Trophoblast cell (in vitro differentiated cells and primary cell): ENCODE measurements at regions not wholly inside any gene's neighbourhood (a gene's known extent, or its start where the extent isn't known, plus 50 kb on each side); places are given as distances from the start of the nearest gene placed in this dataset.

Source experiments
- DNase-seq, 2 donors: peaks; one replicate each; pipeline ENCODE4 v3.0.0-alpha.2; 2016
- H2AFZ ChIP-seq: 2 replicates; pipeline ENCODE4 v1.6.1; 2013; ENCODE audit warnings: low read length, moderate library complexity, mild to moderate bottlenecking; ENCODE audit not compliant: insufficient read depth, poor library complexity
- H2AK5ac ChIP-seq: 2 replicates; pipeline ENCODE4 v1.6.1; 2013; ENCODE audit warnings: mild to moderate bottlenecking, low read length
- H2BK120ac ChIP-seq: 2 replicates; pipeline ENCODE4 v1.6.1; 2013; ENCODE audit warnings: low read length, mild to moderate bottlenecking, moderate library complexity; ENCODE audit not compliant: insufficient read depth, poor library complexity
- H2BK12ac ChIP-seq: 2 replicates; pipeline ENCODE4 v1.6.1; 2013; ENCODE audit warnings: mild to moderate bottlenecking, low read length, moderate library complexity
- H2BK5ac ChIP-seq: 2 replicates; pipeline ENCODE4 v1.6.1; 2013; ENCODE audit warnings: low read length, low read depth, moderate library complexity, mild to moderate bottlenecking; ENCODE audit not compliant: poor library complexity
- H3K14ac ChIP-seq: 2 replicates; pipeline ENCODE4 v1.6.1; 2013; ENCODE audit warnings: mild to moderate bottlenecking, low read length
- H3K18ac ChIP-seq: 2 replicates; pipeline ENCODE4 v1.6.1; 2013; ENCODE audit warnings: mild to moderate bottlenecking, low read length
- H3K23ac ChIP-seq: 2 replicates; pipeline ENCODE4 v1.6.1; 2013; ENCODE audit warnings: low read length
- H3K27ac ChIP-seq: 2 replicates; pipeline ENCODE4 v1.5.1; 2013; ENCODE audit warnings: low read depth, mild to moderate bottlenecking, inconsistent platforms, low read length, moderate library complexity
- H3K27me3 ChIP-seq: 2 replicates; pipeline ENCODE4 v1.6.1; 2013; ENCODE audit warnings: inconsistent platforms, mild to moderate bottlenecking, low read length, moderate library complexity; ENCODE audit not compliant: insufficient read depth
- H3K36me3 ChIP-seq, 2 experiments: 1 replicate in 1 of 2; 2 replicates in 1 of 2; pipeline ENCODE4 v1.6.1; 2013; ENCODE audit warnings: low read length in 2 of 2, mild to moderate bottlenecking in 2 of 2, moderate library complexity in 1 of 2; ENCODE audit not compliant: insufficient read depth in 2 of 2, control insufficient read depth in 1 of 2
- H3K4ac ChIP-seq: 2 replicates; pipeline ENCODE4 v1.6.1; 2013; ENCODE audit warnings: low read depth, mild to moderate bottlenecking, low read length, moderate library complexity
- H3K4me1 ChIP-seq, 2 experiments: 1 replicate in 1 of 2; 2 replicates in 1 of 2; pipeline ENCODE4 v1.6.1; 2013; ENCODE audit warnings: low read length in 2 of 2, mild to moderate bottlenecking in 2 of 2, moderate library complexity in 1 of 2; ENCODE audit not compliant: insufficient read depth in 2 of 2, control insufficient read depth in 1 of 2
- H3K4me2 ChIP-seq: 2 replicates; pipeline ENCODE4 v1.6.1; 2013; ENCODE audit warnings: inconsistent platforms, mild to moderate bottlenecking, low read length, moderate library complexity
- H3K4me3 ChIP-seq: 2 replicates; pipeline ENCODE4 v1.5.1; 2013; ENCODE audit warnings: mild to moderate bottlenecking, low read depth, low read length, inconsistent platforms
- H3K79me1 ChIP-seq: one replicate; pipeline ENCODE4 v1.6.1; 2013; ENCODE audit warnings: low read length
- H3K79me2 ChIP-seq: 2 replicates; pipeline ENCODE4 v1.6.1; 2013; ENCODE audit warnings: low read length, mild to moderate bottlenecking; ENCODE audit not compliant: control insufficient read depth, insufficient read depth, poor library complexity
- H3K9ac ChIP-seq: 2 replicates; pipeline ENCODE4 v1.6.1; 2013; ENCODE audit warnings: mild to moderate bottlenecking, low read length
- H3K9me3 ChIP-seq: 2 replicates; pipeline ENCODE4 v1.6.1; 2013; ENCODE audit warnings: low read depth, mild to moderate bottlenecking, control low read depth, inconsistent platforms, low read length; ENCODE audit not compliant: insufficient read depth
- H4K12ac ChIP-seq: 2 replicates; pipeline ENCODE4 v1.6.1; 2013; ENCODE audit warnings: low read depth, mild to moderate bottlenecking, low read length, moderate library complexity
- H4K8ac ChIP-seq: 2 replicates; pipeline ENCODE4 v1.6.1; 2013; ENCODE audit warnings: low read depth, mild to moderate bottlenecking, low read length, moderate library complexity
- H4K91ac ChIP-seq: one replicate; pipeline ENCODE4 v1.6.1; 2013; ENCODE audit warnings: low read depth, mild to moderate bottlenecking, low read length, moderate library complexity
- WGBS: extraction: QIAGEN DNeasy Blood & Tissue Kit; methylation state at CpG from one replicate; pipeline ENCODE4 v1.1.7; 2013; ENCODE audit warnings: missing lambda C conversion rate; ENCODE audit not compliant: insufficient read length, insufficient coverage; ENCODE audit errors: extremely low coverage; 5-methylcytosine and 5-hydroxymethylcytosine counted together

DNA sequence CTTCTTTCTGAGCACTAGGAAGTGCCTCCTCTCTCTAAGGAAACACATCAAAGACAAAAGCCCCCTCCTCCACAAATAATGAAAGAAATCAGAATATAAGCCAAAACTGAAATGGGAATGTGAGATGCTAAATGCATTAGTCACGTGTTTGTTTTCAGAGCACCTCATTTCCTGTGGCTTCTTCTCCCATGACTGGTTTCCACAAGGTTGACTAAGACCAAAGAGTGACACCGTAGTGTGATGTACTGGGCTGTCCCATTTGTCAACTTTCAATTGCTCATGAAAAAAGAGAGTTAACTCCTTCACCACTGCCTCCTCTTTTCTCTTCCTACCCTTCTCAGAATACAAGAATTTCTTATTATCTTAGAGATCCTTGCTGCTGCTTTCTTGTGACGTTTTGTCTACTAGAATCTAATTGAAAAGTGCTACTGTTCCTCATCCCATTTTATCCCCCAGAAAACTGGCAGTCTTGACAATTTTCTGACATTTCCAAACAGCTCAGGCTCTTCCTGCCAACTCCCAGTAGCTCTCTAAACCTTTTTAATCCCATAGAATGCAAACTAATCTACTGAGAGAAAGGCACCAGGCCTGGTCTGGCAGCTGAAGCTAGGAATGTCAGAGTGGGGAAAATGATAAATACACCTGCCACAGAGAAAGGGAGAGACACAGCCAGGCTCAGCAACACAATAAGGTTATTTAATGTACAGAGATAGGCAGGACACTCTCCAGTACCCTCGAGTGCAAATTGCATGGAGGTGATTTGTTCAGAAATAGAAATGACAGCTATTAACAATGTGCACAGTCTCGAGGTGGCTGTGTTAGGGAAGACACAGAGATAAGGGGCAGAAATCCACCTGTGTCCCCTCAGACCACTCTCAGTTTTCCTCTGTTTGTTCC, 671.7 kb upstream of the NRSN1 start:
- Histone ChIP-seq H3K4me1 (no peaks in the 10 kb centered on the region), H3K14ac (no peak overlapping the region), H3K4me2 (no peak overlapping the region), H4K12ac (no peak overlapping the region), H2AFZ (no peak overlapping the region), H3K4ac (no peak overlapping the region), H4K91ac (no peak overlapping the region), H3K18ac (no peak overlapping the region), H3K4me3 (no peak overlapping the region), H2AK5ac (no peak overlapping the region), H4K8ac (no peak overlapping the region), H3K9me3 (no peaks in the 10 kb centered on the region), H3K27me3 (no peaks in the 10 kb centered on the region), H2BK12ac (no peak overlapping the region), H3K79me1 (no peaks in the 10 kb centered on the region), H3K23ac (no peak overlapping the region), H2BK5ac (no peak overlapping the region), H3K79me2 (no peaks in the 10 kb centered on the region), H3K36me3 (no peaks in the 10 kb centered on the region), H3K27ac (no peak overlapping the region), H2BK120ac (no peak overlapping the region), H3K9ac (no peak overlapping the region)
- no peak for DNase-seq
- no CpG with 5 or more reads among the region's 5 CpGs for WGBS

DNA sequence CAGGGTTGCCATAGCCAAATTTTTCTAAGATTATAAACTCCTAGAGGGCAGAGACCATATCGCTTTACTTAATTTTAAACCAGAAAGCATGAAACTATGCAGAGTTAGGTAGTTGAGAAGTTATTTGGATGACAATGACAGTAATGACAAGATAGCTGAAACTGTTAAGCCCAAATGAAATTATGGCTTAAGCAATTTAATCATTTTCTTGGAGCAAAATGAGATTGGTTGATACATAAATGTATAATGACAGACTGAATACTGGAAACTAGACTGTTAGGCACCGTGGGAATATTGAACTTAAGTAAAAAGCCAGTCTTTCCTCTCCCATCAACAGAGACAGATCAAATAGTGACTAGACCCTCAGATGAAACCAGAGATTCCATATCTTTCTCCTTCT, 670.3 kb upstream of the NRSN1 start:
- no peak for DNase-seq
- H3K27me3 ChIP-seq, result no peaks in the 10 kb centered on the region
- H2BK12ac ChIP-seq, result no peak overlapping the region
- no peak overlapping the region for H4K12ac ChIP-seq
- H4K91ac ChIP-seq, result no peak overlapping the region
- H3K4me2 ChIP-seq, result no peak overlapping the region
- no peaks in the 10 kb centered on the region for H3K36me3 ChIP-seq
- H3K4me3 ChIP-seq, result no peak overlapping the region
- no peak overlapping the region for H3K14ac ChIP-seq
- H2AFZ ChIP-seq, result no peak overlapping the region
- no peaks in the 10 kb centered on the region for H3K9me3 ChIP-seq
- H3K18ac ChIP-seq, result no peak overlapping the region
- no peak overlapping the region for H2BK120ac ChIP-seq
- no peaks in the 10 kb centered on the region for H3K79me2 ChIP-seq
- no peaks in the 10 kb centered on the region for H3K79me1 ChIP-seq
- no peak overlapping the region for H2AK5ac ChIP-seq
- no peak overlapping the region for H3K23ac ChIP-seq
- H3K27ac ChIP-seq, result no peak overlapping the region
- H3K9ac ChIP-seq, result no peak overlapping the region
- no peak overlapping the region for H4K8ac ChIP-seq
- no CpG with 5 or more reads among the region's 2 CpGs for WGBS
- no peaks in the 10 kb centered on the region for H3K4me1 ChIP-seq
- no peak overlapping the region for H3K4ac ChIP-seq
- no peak overlapping the region for H2BK5ac ChIP-seq

DNA sequence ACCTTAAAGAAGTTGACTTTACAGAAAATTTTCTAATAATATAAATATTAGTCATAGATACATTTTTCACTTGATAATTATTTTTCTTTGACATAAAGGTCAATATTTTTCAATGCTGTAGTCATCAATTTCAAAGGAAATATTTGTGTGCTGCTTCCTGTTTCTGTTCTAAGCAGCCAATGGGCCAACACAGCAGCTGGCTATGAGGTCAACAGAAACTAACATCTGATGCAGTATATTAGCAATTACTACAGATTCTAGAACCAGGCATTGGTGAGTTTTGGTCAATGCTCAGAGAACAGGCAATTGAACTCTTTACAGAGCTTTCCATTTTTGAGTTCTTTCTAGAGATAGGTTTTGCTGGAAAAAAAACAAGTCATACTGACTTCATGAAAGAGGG, 669.6 kb upstream of the NRSN1 start:
- no peak overlapping the region for H4K12ac ChIP-seq
- H3K9me3 ChIP-seq, result no peaks in the 10 kb centered on the region
- no peaks in the 10 kb centered on the region for H3K27me3 ChIP-seq
- H3K4me3 ChIP-seq, result no peak overlapping the region
- no peak overlapping the region for H2BK12ac ChIP-seq
- no peak overlapping the region for H4K8ac ChIP-seq
- no peak overlapping the region for H2BK5ac ChIP-seq
- H3K23ac ChIP-seq, result no peak overlapping the region
- no peak overlapping the region for H4K91ac ChIP-seq
- no peak overlapping the region for H3K4me2 ChIP-seq
- H3K79me2 ChIP-seq, result no peaks in the 10 kb centered on the region
- no peak overlapping the region for H2BK120ac ChIP-seq
- no peak overlapping the region for H3K18ac ChIP-seq
- no peaks in the 10 kb centered on the region for H3K79me1 ChIP-seq
- no peak overlapping the region for H3K4ac ChIP-seq
- no peaks in the 10 kb centered on the region for H3K36me3 ChIP-seq
- no peak overlapping the region for H3K9ac ChIP-seq
- H3K4me1 ChIP-seq, result no peaks in the 10 kb centered on the region
- H2AFZ ChIP-seq, result no peak overlapping the region
- H3K27ac ChIP-seq, result no peak overlapping the region
- no peak overlapping the region for H3K14ac ChIP-seq
- no peak for DNase-seq
- no peak overlapping the region for H2AK5ac ChIP-seq

DNA sequence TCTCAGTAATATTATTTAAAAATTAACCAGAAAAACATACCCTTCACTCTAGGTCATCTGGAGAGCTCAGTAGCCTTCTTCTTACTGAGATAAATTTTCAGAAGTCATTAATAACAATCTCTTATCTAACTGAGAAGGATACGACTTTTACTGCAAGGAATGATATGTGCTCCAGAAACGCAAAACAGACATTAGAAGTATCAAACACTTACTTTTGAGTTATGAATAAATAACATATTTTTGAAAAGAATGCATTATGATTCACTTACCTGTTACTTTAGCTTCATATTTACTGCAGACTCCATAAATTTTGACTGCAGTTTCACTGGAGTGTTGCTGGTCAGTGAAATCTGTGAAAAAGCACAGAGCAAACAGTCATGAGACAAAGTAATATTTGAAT, 668.7 kb upstream of the NRSN1 start:
- no peak for DNase-seq
- Histone ChIP-seq H2AK5ac (no peak overlapping the region), H3K4me2 (no peak overlapping the region), H2BK5ac (no peak overlapping the region), H3K4ac (no peak overlapping the region), H3K9me3 (no peaks in the 10 kb centered on the region), H3K27me3 (no peaks in the 10 kb centered on the region), H3K9ac (no peak overlapping the region), H3K79me1 (no peaks in the 10 kb centered on the region), H2AFZ (no peak overlapping the region), H2BK120ac (no peak overlapping the region), H3K27ac (no peak overlapping the region), H4K12ac (no peak overlapping the region), H3K36me3 (no peaks in the 10 kb centered on the region), H3K23ac (no peak overlapping the region), H3K79me2 (no peaks in the 10 kb centered on the region), H3K4me3 (no peak overlapping the region), H4K8ac (no peak overlapping the region), H3K4me1 (no peaks in the 10 kb centered on the region), H3K14ac (no peak overlapping the region), H3K18ac (no peak overlapping the region), H2BK12ac (no peak overlapping the region), H4K91ac (no peak overlapping the region)
- WGBS, result no CpG with 5 or more reads among the region's 2 CpGs
